Adrenal gland (tissue), 9 donors: ENCODE measurements at regions not wholly inside any gene's neighbourhood (a gene's known extent, or its start where the extent isn't known, plus 50 kb on each side); places are given as distances from the start of the nearest gene placed in this dataset.
"Not testable (repeated sequence)": the region's sequence is repeated elsewhere in the genome, so short reads cannot be mapped to it uniquely, and the experiment has no call there.

ENCODE experiments used
- DNase-seq, 7 donors: peaks; one replicate each; pipeline ENCODE4 v3.0.0-alpha.2; 2019 to 2020
- H3K27ac ChIP-seq, 5 donors: fragments of 200-600 bp; sonication (generic) in 4 of 5; 1 replicate in 3 of 5; 2 replicates in 2 of 5; pipeline versions ENCODE4 v1.5.1 to v1.8.0; 2016 to 2020; ENCODE audit warnings: mild to moderate bottlenecking in 1 of 5
- H3K27me3 ChIP-seq: fragments of 200-600 bp; 2 replicates; pipeline ENCODE4 v1.8.0; 2021
- H3K36me3 ChIP-seq, 2 donors: fragments of 200-600 bp; replicated peaks in 1 of 2; 1 replicate in 1 of 2; 2 replicates in 1 of 2; pipeline versions ENCODE4 v1.5.1 to v1.8.0; 2018 to 2022
- H3K4me1 ChIP-seq, 2 donors: fragments of 200-600 bp; replicated peaks in 1 of 2; 1 replicate in 1 of 2; 2 replicates in 1 of 2; pipeline versions ENCODE4 v1.5.1 to v1.8.0; 2018 to 2021
- H3K4me3 ChIP-seq, 4 donors: fragments of 200-600 bp; sonication (generic) in 3 of 4; one replicate each; pipeline ENCODE4 v1.5.1; 2016 to 2018
- H3K9me3 ChIP-seq, 3 donors: fragments of 200-600 bp; sonication (generic) in 1 of 3; replicated peaks in 1 of 3; 1 replicate in 2 of 3; 2 replicates in 1 of 3; pipeline versions ENCODE4 v1.5.1 to v1.8.0; 2016 to 2021
- CTCF ChIP-seq, 6 experiments: fragments of 450-650 bp in 4 of 6; fragments of 200-600 bp in 2 of 6; sonication (generic) in 1 of 6; IDR thresholded peaks; 1 replicate in 5 of 6; 2 replicates in 1 of 6; pipeline versions ENCODE4 v1.5.1 to v1.8.0; 2016 to 2021; ENCODE audit warnings: antibody characterized with exemption in 6 of 6, mild to moderate bottlenecking in 2 of 6, moderate library complexity in 1 of 6
- POLR2A ChIP-seq, 2 donors: fragments of 450-650 bp; IDR thresholded peaks; one replicate each; pipeline ENCODE4 v1.6.1; 2017; ENCODE audit warnings: antibody characterized with exemption in 2 of 2, mild to moderate bottlenecking in 2 of 2, moderate library complexity in 1 of 2
- WGBS, 4 donors: extraction: QIAGEN DNeasy Blood & Tissue Kit in 2 of 4; methylation state at CpG; one replicate each; pipeline versions ENCODE4 v1.1.5 to v1.1.7; 2013 to 2017; 5-methylcytosine and 5-hydroxymethylcytosine counted together
- intact Hi-C, 2 donors: fragments of 100-400 bp; cut with DNase I; formaldehyde crosslinking; loops; one replicate each; pipeline versions ENCODE4 v1.14.1 to v1.15.0; 2022 to 2023
- donor health status: healthy with polysubstance abuse.
- donor health status: Bipolar disorder and iron deficiency.
- donor health status: DM: yes; HTN: yes; CAD: no.
- donor health status: DM: no; HTN: no; CAD: no.
- donor health status: DM: no; HTN: no; CAD: no.

DNA sequence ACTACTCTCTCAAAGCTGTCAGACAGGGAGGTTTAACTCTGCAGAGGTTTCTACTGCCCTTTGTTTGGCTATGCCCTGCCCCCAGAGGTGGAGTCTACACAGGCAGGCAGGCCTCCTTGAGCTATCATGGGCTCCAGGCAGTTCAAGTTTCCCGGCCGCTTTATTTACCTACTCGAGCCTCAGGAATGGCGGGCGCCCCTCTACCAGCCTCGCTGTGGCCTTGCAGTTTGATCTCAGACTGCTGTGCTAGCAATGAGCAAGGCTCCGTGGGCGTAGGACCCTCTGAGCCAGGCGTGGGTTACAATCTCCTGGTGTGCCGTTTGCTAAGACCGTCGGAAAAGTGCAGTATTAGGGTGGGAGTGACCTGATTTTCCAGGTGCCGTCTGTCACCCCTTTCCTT lies 124.3 kb downstream of the PTCHD1 start:
- H3K36me3 ChIP-seq, DNase-seq, H3K27me3 ChIP-seq, H3K9me3 ChIP-seq, H3K27ac ChIP-seq, H3K4me3 ChIP-seq, H3K4me1 ChIP-seq, intact Hi-C loops: not testable (repeated sequence)
- 82 to 90% (median 88%) methylated on average over 11 to 13 of the region's 13 CpGs; no CpG with 5 or more reads in 1 of the 4 donors for WGBS, 4 donors

- 51 to 78% (median 70%) methylated on average over 3 of the region's 3 CpGs for WGBS, 4 donors
- Histone ChIP-seq H3K4me1 (no peaks in the 10 kb centered on the region), H3K9me3 (peaks cover 0 to 5% (median 0%) of the 10 kb centered on the region in 3 donors), H3K36me3 (no peaks in the 10 kb centered on the region), H3K4me3 (no peak overlapping the region), H3K27ac (no peak overlapping the region), H3K27me3 (no peaks in the 10 kb centered on the region)
- intact Hi-C loops = no loop called here
- DNase-seq = no peak
- TF ChIP-seq POLR2A (IDR thresholded peaks at IDR 0.05) = no peak
- no peak for TF ChIP-seq CTCF (IDR thresholded peaks at IDR 0.05)
These were observed 130.6 kb downstream of the PTCHD1 start for GRCh38 chrX:23465105-23465791.

DNA sequence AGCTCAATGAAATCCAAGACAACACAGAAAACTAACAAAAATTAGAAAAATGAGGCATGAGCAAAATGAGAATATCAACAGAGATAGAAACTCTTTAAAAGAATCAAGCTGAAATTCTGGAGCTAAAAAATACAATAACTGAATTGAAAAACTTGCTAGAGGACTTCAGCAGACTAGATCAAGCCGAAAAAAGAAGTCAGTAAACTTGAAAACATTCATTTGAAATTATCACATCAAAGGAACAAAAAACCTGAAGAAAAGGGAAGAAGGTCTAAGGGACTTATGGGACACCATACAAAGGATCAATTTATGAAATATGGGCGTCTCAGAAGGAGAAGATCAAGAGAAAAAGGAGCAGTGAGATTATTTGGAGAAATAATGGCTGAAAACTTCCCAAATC lies 131.3 kb downstream of the PTCHD1 start:
- Histone ChIP-seq H3K9me3 (peaks cover 0 to 5% (median 0%) of the 10 kb centered on the region in 3 donors), H3K27ac (no peak overlapping the region), H3K4me3 (no peak overlapping the region), H3K4me1 (no peaks in the 10 kb centered on the region), H3K27me3 (no peaks in the 10 kb centered on the region), H3K36me3 (no peaks in the 10 kb centered on the region)
- TF ChIP-seq CTCF (IDR thresholded peaks at IDR 0.05) = no peak
- TF ChIP-seq POLR2A (IDR thresholded peaks at IDR 0.05) = no peak
- no peak for DNase-seq
- 49 to 69% (median 54%) methylated on average over 2 of the region's 2 CpGs for WGBS, 4 donors
- intact Hi-C loops = no loop called here

- no peak for TF ChIP-seq CTCF (IDR thresholded peaks at IDR 0.05)
- TF ChIP-seq POLR2A (IDR thresholded peaks at IDR 0.05) = no peak
- no peak overlapping the region for H3K27ac ChIP-seq
- no peaks in the 10 kb centered on the region for H3K9me3 ChIP-seq
- 39 to 56% (median 44%) methylated on average over 2 of the region's 2 CpGs for WGBS, 4 donors
- intact Hi-C loops = no loop called here
- no peak overlapping the region for H3K4me3 ChIP-seq
- DNase-seq = no peak
- H3K36me3 ChIP-seq = no peaks in the 10 kb centered on the region
- H3K27me3 ChIP-seq = peaks cover 4% of the 10 kb centered on the region
- H3K4me1 ChIP-seq = no peaks in the 10 kb centered on the region
These were observed 143.4 kb downstream of the PTCHD1 start for GRCh38 chrX:23478056-23478455.

DNA sequence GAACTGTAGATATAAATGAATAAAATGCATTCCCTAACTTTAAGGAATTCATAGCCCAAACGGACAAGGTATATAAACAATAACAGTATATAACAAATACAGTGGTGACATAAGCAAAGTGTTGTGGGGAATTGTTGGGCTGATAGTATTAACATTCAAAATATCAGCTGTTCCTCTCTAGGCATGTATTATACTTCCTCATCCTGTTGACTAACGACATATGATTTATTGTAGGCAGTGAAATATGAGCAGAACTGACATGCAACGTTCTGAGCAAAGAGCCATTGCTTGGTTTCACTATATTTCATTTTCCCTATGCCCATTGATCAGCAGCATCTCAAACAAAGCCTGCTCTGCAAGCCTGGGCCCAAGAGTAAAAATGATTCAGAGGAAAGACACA lies 143.9 kb downstream of the PTCHD1 start:
- WGBS, 4 donors = 26 to 42% (median 40%) methylated on average over 3 of the region's 3 CpGs

More for the DNA sequence above, 143.9 kb downstream of the PTCHD1 start:
- intact Hi-C loops = no loop called here
- no peak for TF ChIP-seq POLR2A (IDR thresholded peaks at IDR 0.05)
- no peak for TF ChIP-seq CTCF (IDR thresholded peaks at IDR 0.05)
- no peak for DNase-seq
- H3K4me3 ChIP-seq = no peak overlapping the region
- no peaks in the 10 kb centered on the region for H3K9me3 ChIP-seq
- no peaks in the 10 kb centered on the region for H3K36me3 ChIP-seq
- no peak overlapping the region for H3K27ac ChIP-seq
- no peaks in the 10 kb centered on the region for H3K4me1 ChIP-seq
- peaks cover 4% of the 10 kb centered on the region for H3K27me3 ChIP-seq
